ENCODE measurements at regions not wholly inside any gene's neighbourhood (a gene's known extent, or its start where the extent isn't known, plus 50 kb on each side); places are given as distances from the start of the nearest gene placed in this dataset.

GRCh38 chr2:188919824-188920223, 54.3 kb upstream of the COL3A1 start:
- H3K4me3 ChIP-seq (ENCODE audit: low read depth, low read length): no peak overlapping the region
- no peak for TF ChIP-seq CTCF (IDR thresholded peaks at IDR 0.05; ENCODE audit: low read depth, low read length)
- no peak for DNase-seq (ENCODE audit: low read depth, low spot score)
- in situ Hi-C loops (cut with HindIII; ENCODE audit: low sequenced_read_pairs): no loop called here

GRCh38 chr2:188922191-188922590, 52.0 kb upstream of the COL3A1 start:
- no peak for DNase-seq (ENCODE audit: low read depth, low spot score)
- TF ChIP-seq CTCF (IDR thresholded peaks at IDR 0.05; ENCODE audit: low read depth, low read length): no peak
- no peak overlapping the region for H3K4me3 ChIP-seq (ENCODE audit: low read depth, low read length)
- in situ Hi-C loops (cut with HindIII; ENCODE audit: low sequenced_read_pairs): no loop called here
